ENCODE measurements at regions not wholly inside any gene's neighbourhood (a gene's known extent, or its start where the extent isn't known, plus 50 kb on each side); places are given as distances from the start of the nearest gene placed in this dataset.

GRCh38 chr17:79533116-79533515, 77.7 kb downstream of the RBFOX3 start:
- no peak for ATAC-seq
- 8% methylated on average over 12 of the region's 12 CpGs for WGBS (ENCODE audit: low lambda C conversion rate)
- no peak for FAIRE-seq
- H3K4me3 ChIP-seq (replicated peaks in 1 of 3; ENCODE audit: insufficient read depth in 1 of 3, low read depth in 2 of 3, low read length in 3 of 3), result no peak overlapping the region
- POLR2A ChIA-PET, result no interaction called here
- H3K4me1 ChIP-seq (ENCODE audit: insufficient read depth, low read length), result no peaks in the 10 kb centered on the region
- H3K4me2 ChIP-seq (ENCODE audit: low read depth, low read length), result no peak overlapping the region
- H3K9ac ChIP-seq (ENCODE audit: insufficient read depth, low read depth, low read length), result no peak overlapping the region
- in situ Hi-C loops (cut with HindIII; ENCODE audit: extremely low pct_ligation_motif_present, low pct_unique_long_range_greater_than_20kb) (no loop called here), intact Hi-C loops (cut with micrococcal nuclease; ENCODE audit: unreplicated experiment) (no loop called here)
- no peak overlapping the region for H2AFZ ChIP-seq (ENCODE audit: low read length)
- CTCF ChIA-PET (ENCODE audit: low intra/inter-chr PET ratio, low total read pairs), result no interaction called here
- no peaks in the 10 kb centered on the region for H3K9me3 ChIP-seq (ENCODE audit: low read length)
- no peak for TF ChIP-seq ZNF414 (CRISPR knock-in tag; IDR thresholded peaks at IDR 0.05)
- no peak for TF ChIP-seq TCF7 (IDR thresholded peaks at IDR 0.05; ENCODE audit: low read depth)
- no peak for TF ChIP-seq ZIK1 (CRISPR knock-in tag; IDR thresholded peaks at IDR 0.05; ENCODE audit: borderline replicate concordance, low read depth)
- TF ChIP-seq ZFAT (CRISPR knock-in tag; conservative IDR thresholded peaks at IDR 0.05), result no peak
- TF ChIP-seq WIZ (CRISPR knock-in tag; IDR thresholded peaks at IDR 0.05), result no peak
- TF ChIP-seq, protein P1, sequence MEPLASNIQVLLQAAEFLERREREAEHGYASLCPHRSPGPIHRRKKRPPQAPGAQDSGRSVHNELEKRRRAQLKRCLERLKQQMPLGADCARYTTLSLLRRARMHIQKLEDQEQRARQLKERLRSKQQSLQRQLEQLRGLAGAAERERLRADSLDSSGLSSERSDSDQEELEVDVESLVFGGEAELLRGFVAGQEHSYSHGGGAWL (CRISPR knock-in tag; IDR thresholded peaks at IDR 0.05), result no peak
- TF ChIP-seq ISL2 (CRISPR knock-in tag; IDR thresholded peaks at IDR 0.05), result no peak
- TF ChIP-seq ZNF747 (CRISPR knock-in tag; IDR thresholded peaks at IDR 0.05; ENCODE audit: borderline replicate concordance), result no peak
- no peak for TF ChIP-seq ZNF605 (CRISPR knock-in tag; IDR thresholded peaks at IDR 0.05)
- TF ChIP-seq REPIN1 (CRISPR knock-in tag; IDR thresholded peaks at IDR 0.05; ENCODE audit: borderline replicate concordance, low read depth), result no peak
- TF ChIP-seq ARID4A (CRISPR knock-in tag; IDR thresholded peaks at IDR 0.05; ENCODE audit: borderline replicate concordance), result no peak
- no peak for TF ChIP-seq DMAP1 (CRISPR knock-in tag; IDR thresholded peaks at IDR 0.05)
- TF ChIP-seq, protein P2, sequence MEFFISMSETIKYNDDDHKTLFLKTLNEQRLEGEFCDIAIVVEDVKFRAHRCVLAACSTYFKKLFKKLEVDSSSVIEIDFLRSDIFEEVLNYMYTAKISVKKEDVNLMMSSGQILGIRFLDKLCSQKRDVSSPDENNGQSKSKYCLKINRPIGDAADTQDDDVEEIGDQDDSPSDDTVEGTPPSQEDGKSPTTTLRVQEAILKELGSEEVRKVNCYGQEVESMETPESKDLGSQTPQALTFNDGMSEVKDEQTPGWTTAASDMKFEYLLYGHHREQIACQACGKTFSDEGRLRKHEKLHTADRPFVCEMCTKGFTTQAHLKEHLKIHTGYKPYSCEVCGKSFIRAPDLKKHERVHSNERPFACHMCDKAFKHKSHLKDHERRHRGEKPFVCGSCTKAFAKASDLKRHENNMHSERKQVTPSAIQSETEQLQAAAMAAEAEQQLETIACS (CRISPR knock-in tag; IDR thresholded peaks at IDR 0.05), result no peak
- no peak for TF ChIP-seq ZNF567 (CRISPR knock-in tag; IDR thresholded peaks at IDR 0.05; ENCODE audit: borderline replicate concordance)
- TF ChIP-seq CBFB (CRISPR knock-in tag; IDR thresholded peaks at IDR 0.05), result no peak
- no peak for TF ChIP-seq ZNF275 (CRISPR knock-in tag; IDR thresholded peaks at IDR 0.05; ENCODE audit: borderline replicate concordance)
- TF ChIP-seq ZNF652 (CRISPR knock-in tag; IDR thresholded peaks at IDR 0.05; ENCODE audit: borderline replicate concordance, low read depth), result no peak
- TF ChIP-seq SRY (CRISPR knock-in tag; IDR thresholded peaks at IDR 0.05), result no peak
- BruUV-seq (replicated peaks), result no TSS peak
- H4K20me1 ChIP-seq (ENCODE audit: insufficient read depth, low read length), result no peaks in the 10 kb centered on the region; the same call in 1 of the 2 replicates
- no peak overlapping the region for H3K27ac ChIP-seq (ENCODE audit: extremely low read length, insufficient read depth, low read length)
- no peaks in the 10 kb centered on the region for H3K36me3 ChIP-seq (replicated peaks in 1 of 2; ENCODE audit: control insufficient read depth in 1 of 2, insufficient read depth in 2 of 2, low read length in 2 of 2)
- DNase-seq (ENCODE audit: low spot score), result no peak
- H3K79me2 ChIP-seq (ENCODE audit: insufficient read depth, low read length), result no peaks in the 10 kb centered on the region
- H3K27me3 ChIP-seq (ENCODE audit: control insufficient read depth in 1 of 2, insufficient read depth in 2 of 2, low read length in 2 of 2), result peaks cover 33 to 97% of the 10 kb centered on the region in 2 experiments

All from HepG2 (cell line).